ENCODE measurements at regions not wholly inside any gene's neighbourhood (a gene's known extent, or its start where the extent isn't known, plus 50 kb on each side); places are given as distances from the start of the nearest gene placed in this dataset.

DNA sequence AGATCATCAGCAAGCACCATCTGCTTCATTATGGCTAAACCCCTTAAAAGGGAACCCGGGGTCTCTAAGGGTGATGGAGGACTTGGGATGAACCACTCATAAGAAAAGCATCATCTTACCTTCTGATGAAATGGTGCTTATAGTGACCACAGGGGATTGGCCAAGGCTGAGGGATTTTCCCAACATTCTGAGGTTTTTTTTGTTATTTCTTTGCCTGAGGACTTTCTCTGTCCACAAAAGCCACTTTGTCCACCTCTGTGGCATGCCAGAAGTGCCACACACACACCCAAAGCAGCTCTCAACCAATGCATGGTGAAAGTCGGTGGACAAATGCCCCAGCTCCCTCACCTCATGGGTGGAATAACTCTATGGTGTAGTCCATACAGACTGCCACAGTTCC is 79.3 kb upstream of the TOP1 start:
- TF ChIP-seq, protein P1, sequence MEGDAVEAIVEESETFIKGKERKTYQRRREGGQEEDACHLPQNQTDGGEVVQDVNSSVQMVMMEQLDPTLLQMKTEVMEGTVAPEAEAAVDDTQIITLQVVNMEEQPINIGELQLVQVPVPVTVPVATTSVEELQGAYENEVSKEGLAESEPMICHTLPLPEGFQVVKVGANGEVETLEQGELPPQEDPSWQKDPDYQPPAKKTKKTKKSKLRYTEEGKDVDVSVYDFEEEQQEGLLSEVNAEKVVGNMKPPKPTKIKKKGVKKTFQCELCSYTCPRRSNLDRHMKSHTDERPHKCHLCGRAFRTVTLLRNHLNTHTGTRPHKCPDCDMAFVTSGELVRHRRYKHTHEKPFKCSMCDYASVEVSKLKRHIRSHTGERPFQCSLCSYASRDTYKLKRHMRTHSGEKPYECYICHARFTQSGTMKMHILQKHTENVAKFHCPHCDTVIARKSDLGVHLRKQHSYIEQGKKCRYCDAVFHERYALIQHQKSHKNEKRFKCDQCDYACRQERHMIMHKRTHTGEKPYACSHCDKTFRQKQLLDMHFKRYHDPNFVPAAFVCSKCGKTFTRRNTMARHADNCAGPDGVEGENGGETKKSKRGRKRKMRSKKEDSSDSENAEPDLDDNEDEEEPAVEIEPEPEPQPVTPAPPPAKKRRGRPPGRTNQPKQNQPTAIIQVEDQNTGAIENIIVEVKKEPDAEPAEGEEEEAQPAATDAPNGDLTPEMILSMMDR (IDR thresholded peaks at IDR 0.05), result no peak
- no peak for TF ChIP-seq POLR2A (IDR thresholded peaks at IDR 0.05)

Measured in testis (tissue), 2 donors.